GM18909 (cell line): ENCODE measurements at regions not wholly inside any gene's neighbourhood (a gene's known extent, or its start where the extent isn't known, plus 50 kb on each side); places are given as distances from the start of the nearest gene placed in this dataset.

Experiments used
- ATAC-seq: cut with Tn5 transposase; IDR thresholded peaks from one replicate; pipeline ENCODE4 v1.9.1; 2021; ENCODE audit warnings: mild to moderate bottlenecking; ENCODE audit not compliant: unreplicated experiment, poor library complexity

DNA sequence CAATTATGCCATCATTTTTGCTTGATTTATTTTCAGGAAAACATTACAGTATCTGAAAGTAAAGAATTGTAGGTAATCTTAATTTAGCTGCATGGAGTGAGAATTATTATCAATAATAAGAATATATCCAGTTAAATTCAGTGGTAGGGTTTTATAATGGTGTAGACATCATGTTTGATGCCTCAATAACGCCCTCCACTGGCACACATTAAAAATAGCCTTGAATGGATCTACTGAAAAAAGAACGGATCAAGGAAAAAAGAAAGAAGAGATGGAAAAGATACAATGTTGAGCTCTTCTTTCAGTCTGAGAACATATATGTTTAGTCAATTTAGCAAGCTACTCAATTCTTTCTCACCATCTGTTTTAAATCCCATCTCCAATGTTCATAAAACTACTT lies 319.2 kb downstream of the CDC14C start:
- no peak for ATAC-seq

GRCh38 chr7:49244543-49244942 lies 320.2 kb downstream of the CDC14C start:
- ATAC-seq = no peak

DNA sequence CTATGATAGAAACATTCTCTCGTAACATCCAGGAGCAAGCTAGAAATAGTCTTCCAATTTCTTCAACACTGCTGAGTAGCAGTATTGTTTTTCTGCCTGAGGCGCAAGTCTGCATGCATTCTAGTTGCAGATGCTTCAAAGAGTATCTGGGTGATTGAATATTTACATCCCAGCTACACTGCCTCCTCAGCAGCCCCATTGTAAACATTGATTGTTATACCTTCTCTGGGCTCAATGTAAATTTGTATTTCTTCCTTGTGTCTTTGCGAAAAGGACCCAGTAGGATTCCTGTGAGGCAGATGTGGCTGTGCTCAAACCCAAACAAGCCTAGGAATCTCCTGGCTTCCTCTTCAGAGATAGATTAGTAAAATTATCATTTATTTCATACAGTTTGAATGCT lies 320.7 kb downstream of the CDC14C start:
- no peak for ATAC-seq

GRCh38 chr7:49247759-49248158 lies 323.4 kb downstream of the CDC14C start:
- ATAC-seq = no peak

- ATAC-seq = no peak
Observed at GRCh38 chr7:49255054-49255453, 330.7 kb downstream of the CDC14C start.

GRCh38 chr7:49260538-49260937 lies 336.2 kb downstream of the CDC14C start:
- ATAC-seq = no peak

- ATAC-seq = no peak
Observed at GRCh38 chr7:49261928-49262327, 337.6 kb downstream of the CDC14C start.

- no peak for ATAC-seq
Observed at GRCh38 chr7:49264530-49264929, 340.2 kb downstream of the CDC14C start.

- no peak for ATAC-seq
Observed at GRCh38 chr7:49273897-49274296, 349.6 kb downstream of the CDC14C start.

- no peak for ATAC-seq
Observed at GRCh38 chr7:49279891-49280290, 355.5 kb downstream of the CDC14C start.

GRCh38 chr7:49287653-49288052 lies 363.3 kb downstream of the CDC14C start:
- ATAC-seq = no peak

DNA sequence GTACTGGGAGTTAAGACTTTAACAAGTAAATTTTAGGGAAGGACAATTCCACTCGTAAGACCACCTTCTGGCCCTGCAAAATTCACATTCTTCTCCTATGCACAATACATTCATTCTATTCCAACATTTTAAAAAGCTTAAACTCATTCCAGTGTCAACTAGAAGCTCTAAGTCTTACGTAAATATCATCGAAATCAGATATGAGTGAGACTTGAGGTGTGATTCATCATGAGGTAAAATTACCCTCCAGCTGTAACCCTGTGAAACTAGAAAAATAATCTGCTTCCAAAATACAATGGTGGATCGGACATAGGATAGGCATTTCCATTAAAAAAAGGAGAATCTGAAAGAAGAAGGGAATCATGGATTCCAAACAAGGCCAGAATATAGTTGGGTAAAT lies 370.3 kb downstream of the CDC14C start:
- no peak for ATAC-seq

GRCh38 chr7:49295146-49295545 lies 370.8 kb downstream of the CDC14C start:
- no peak for ATAC-seq

DNA sequence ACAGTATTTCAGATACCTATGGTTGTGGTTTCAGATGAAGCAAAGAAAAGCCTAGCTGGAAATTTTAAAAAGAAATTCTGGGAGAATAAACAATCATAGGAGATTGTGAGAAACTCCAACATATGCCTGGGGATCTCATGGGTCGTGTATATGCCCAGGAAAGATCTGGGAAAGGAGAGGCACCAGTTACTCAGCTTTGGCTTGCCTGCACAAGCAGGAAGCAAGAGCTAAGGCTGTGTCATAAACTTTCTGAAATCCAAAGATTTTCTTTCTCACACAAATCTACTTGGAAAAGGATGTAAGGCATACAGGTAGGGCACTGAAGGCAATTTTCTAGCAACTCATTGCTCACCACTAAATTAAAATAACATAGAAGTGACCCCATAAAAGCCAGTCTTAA lies 373.6 kb downstream of the CDC14C start:
- no peak for ATAC-seq

GRCh38 chr7:49308787-49309186 lies 384.4 kb downstream of the CDC14C start:
- ATAC-seq = no peak

DNA sequence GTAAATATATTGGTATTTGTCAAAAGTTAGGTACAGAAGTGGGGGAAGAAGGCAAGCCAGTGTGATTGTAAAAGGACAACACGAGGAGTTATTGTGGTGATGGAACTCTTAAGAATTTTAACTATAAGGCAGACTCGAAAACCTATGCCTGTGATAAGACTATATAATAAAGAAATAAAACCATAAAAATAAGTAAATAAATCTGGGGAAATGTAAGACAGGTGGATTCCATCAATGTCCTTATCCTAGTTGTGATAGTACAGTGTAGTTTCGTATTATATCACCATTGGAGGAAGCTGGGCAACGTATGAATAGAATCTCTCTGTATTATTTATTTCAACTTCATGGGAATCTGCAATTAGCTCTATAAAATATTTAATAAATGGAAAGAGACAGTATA lies 395.7 kb downstream of the CDC14C start:
- ATAC-seq = no peak

GRCh38 chr7:49321843-49322242 lies 397.5 kb downstream of the CDC14C start:
- no peak for ATAC-seq

GRCh38 chr7:49322476-49322875 lies 398.1 kb downstream of the CDC14C start:
- ATAC-seq = no peak

- ATAC-seq = no peak
Observed at GRCh38 chr7:49324040-49324439, 399.7 kb downstream of the CDC14C start.

DNA sequence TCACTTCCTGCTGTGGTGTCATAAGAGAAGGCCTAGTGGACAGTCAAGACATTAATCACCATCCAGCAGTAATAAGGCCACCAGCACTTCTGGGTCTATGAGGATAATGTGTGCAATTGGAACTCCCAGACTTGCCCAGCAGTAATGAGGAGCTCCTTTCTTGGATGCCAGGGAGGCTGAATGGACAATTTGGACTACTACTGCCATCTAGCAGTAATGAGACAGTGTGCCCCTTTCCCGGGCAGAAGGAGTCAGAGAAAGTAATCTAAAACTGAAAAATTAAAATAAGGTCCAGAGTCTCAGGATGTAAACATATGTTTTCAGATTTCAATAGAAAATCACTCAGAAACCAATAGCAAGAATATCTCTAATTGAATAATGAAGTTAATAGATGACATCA lies 400.4 kb downstream of the CDC14C start:
- ATAC-seq = no peak

GRCh38 chr7:49325571-49325970 lies 401.2 kb downstream of the CDC14C start:
- ATAC-seq = no peak

DNA sequence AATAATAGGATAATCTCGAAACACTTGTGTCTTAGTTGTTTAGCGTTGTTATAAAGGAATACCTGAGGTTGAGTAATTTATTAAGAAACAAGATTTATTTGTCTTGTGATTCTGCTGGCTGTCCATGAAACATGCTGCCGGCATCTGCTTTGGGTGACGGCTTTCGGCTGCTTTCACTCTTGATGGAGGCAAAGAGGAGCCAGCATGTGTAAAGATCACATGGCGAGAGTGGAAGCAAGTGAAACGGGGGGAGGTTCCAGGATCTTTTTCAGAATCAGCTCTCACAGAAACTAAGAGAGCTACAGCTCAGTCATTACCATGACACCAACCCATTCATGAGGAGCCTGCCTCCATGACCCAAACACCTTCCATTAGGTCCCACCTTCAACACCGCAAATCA lies 402.8 kb downstream of the CDC14C start:
- ATAC-seq = no peak

- ATAC-seq = peak; percentile 75
Observed at GRCh38 chr7:49333180-49333881, 409.0 kb downstream of the CDC14C start.
